GM21576 (cell line): ENCODE measurements at regions not wholly inside any gene's neighbourhood (a gene's known extent, or its start where the extent isn't known, plus 50 kb on each side); places are given as distances from the start of the nearest gene placed in this dataset.
"Not testable (repeated sequence)": the region's sequence is repeated elsewhere in the genome, so short reads cannot be mapped to it uniquely, and the experiment has no call there.

Source experiments
- ATAC-seq: cut with Tn5 transposase; IDR thresholded peaks from one replicate; pipeline ENCODE4 v1.9.1; 2021; ENCODE audit warnings: mild to moderate bottlenecking, moderate library complexity; ENCODE audit not compliant: unreplicated experiment

DNA sequence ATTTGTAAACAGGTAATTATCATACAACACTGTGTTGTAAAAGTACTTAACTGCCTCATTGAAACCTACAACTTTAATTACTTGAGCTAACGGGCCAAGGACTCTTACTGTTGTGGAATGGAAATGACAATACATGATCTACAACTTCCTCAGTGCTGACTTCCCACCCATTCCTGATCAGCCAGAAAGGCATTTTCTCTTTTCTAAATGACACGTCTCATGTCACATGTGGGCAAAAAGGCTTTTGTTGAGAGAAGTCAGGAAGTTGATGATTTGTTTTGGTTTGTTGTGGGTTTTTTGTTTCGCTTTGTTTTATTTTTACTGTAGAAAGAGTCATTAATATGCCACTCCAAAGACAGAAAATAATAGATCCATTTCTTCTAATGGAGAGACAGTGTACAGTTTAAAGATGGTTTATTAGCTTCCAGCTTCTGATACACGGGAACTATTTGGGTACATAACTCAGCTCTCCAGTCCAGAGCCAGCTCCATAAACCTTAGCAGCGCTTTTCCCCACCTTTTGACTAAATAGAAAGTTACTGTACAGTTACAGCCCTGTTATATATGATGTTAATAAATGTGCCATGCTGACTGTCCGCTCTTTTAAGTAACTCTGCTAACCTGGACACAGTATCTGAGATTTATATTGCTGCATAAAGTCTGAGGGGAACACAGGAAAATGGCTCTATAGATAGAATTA is 509.4 kb upstream of the API5 start:
- no peak for ATAC-seq

DNA sequence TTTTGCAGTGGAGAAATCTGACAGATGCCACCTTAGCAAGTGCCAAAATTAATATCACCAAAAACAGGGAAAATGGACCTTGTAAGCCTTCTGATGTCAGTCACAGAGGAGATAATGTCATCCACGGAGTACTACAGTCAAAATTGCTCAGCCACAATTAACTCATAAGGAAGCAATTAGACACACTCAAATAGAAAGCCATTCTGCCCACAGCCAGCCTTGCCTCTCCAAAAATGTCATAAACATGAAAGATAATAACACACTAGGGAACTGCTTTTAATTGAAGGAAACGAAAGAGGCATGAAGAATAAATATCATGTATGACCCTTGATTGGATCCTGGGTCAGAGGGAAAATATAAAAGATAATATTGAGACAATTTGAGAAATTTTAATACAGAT is 505.6 kb upstream of the API5 start:
- no peak for ATAC-seq

DNA sequence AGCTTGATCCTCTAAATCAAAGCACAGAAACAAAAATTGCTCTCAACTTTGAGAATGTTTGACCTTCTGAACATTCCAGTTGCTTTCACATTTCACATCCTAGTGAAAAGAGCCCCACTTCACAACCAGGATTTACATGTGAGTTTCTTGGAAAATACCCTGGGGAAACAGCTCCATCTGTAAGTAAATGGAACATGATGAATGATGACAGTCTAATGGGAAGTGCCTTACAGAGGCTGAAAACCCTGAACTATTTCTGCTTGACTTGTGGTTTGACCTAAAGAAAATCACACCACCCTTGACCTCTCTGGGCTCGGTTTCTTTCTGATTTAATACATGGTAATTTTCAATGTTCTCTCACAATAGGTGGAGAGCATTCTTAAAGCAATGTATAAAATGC is 499.4 kb upstream of the API5 start:
- ATAC-seq = no peak

DNA sequence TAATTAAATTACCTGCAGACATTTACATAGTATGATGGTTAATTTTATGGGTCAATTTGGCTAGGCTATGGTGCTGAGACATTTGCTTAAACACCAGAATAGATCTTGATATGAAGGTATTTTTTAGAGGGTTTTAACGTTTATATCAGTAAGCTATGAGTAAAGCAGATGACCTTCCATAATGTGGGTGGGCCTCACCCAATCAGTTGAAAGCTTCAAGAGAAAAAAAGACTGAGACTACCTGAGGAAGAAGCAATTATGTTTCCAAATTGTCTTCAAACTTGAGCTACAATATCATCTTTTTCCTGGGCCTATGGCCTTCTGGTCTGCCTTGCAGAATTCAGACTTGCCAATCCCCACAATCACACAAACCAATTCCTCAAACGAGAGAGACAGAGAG is 498.8 kb upstream of the API5 start:
- no peak for ATAC-seq

DNA sequence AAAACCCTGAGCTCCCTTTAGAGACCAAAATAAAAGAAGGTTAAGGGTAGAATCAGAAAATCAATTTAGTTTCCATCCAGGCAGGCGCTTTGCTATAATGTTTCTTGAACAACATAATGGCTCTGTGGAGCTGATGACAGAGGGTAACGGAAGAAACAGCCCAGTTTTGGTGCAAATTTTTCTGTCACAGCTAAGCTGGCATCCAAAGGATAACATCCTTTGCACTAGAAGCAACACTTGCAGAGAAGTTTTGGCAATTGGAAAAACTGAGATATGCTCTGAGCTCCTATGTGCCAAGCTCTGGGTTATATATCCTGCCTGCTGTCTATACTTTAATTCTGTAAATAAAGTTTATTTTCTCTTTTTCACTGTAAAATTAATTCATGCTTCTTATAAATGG is 495.3 kb upstream of the API5 start:
- no peak for ATAC-seq

DNA sequence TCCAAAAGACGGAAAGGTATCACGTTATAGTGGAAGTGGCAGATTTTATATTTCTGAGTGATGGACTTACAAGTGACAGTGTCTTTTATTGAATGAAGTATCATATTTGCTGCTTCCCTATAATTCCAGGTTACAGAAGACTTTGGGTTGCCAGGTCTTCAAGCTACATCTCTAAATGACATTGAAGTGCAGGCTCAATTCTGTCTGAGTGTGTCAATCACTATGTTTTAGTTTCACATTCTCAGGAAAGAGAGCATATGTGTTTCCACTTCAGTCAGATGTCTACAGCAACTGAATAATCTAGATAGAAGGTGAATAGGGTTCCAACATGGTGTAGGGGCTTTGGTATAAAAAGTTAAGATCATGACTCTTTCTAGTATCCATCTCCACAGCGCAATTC is 492.7 kb upstream of the API5 start:
- no peak for ATAC-seq

DNA sequence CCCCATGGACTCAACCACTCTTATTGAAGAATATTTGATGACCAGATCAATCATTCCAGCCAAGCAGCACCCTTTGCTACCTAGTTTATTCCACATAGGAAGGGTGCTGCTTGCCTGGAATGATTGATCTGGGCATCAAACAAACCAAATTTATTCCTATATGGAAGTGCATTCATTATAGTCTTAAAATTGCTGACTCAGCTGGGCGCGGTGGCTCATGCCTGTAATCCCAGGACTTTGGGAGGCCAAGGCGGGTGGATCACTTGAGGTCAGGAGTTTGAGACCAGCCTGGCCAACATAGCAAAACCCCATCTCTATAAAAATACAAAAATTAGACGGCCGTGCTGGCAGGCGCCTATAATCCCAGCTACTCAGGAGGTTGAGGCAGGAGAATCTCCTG is 489.6 kb upstream of the API5 start:
- not testable (repeated sequence) for ATAC-seq

DNA sequence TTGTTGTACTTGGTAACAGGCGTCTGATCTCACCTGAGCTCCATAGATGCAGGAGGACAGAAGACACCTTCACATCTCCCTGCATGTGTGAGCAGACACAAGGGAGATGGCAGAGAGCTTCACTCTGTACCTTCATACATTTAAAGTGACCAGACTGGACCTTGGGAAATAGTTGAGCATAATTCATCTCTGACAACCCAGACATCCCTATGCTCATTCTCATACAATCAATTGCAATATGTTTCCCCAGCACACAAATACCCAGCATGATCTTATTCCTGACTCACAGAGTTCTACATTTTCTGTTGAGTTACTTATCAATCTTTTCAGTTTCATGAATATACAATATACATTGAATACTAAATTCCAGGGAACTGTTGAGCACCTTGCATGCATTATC is 488.2 kb upstream of the API5 start:
- no peak for ATAC-seq

DNA sequence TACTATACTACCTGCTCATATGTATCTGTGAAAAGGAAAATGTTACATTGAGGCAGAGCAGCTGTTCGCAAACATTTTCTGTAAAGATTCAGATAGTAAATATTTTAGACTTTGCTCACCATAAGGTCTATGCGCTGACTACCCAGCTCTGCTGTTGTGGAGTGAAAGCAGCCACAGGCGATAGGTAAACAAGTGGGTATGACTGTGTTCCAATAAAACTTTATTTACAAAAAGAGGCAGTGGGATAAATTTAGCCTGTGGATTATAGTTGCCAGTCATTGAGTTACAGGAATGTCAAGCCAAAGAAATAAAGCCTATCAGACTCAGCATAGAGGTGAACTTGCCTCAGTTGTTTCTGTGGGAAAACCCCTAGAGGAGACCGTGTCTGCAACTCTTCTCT is 487.7 kb upstream of the API5 start:
- ATAC-seq = no peak

DNA sequence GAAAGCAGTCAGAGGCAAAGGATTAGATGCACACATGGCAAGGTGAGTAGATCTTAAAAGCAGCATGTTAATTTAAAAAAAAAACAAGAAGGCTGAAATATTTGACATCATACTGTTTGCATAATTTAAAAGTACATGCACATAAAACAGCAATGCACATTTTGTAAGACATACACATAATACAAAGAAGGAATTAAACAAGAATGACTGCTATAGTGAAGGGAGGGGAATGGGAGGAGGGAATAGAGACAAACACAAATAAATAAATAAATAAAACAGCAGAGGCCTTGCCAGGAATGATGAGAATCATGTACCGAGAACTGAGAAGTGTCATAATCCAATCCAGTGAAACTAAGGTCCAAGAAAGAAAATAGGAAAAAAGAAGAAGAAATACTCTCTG is 486.2 kb upstream of the API5 start:
- no peak for ATAC-seq

DNA sequence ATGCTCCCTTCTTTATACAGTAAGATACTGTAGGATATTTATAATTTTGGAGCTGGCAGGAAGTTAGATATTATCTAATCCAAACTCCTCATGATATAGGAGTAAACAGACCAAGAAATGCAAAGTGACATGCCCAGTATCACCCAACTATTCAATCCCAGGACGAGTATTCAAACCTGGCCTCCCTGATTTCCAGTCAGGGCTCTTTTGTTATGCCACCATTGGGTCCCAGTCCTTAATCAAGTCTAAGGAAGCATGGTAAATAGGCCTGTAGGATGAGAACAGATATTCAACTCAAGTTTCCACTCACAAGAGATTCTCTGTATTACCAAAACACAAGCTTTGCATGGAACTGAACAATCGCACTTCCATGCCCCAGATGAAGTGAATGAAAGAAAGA is 484.0 kb upstream of the API5 start:
- ATAC-seq = no peak

DNA sequence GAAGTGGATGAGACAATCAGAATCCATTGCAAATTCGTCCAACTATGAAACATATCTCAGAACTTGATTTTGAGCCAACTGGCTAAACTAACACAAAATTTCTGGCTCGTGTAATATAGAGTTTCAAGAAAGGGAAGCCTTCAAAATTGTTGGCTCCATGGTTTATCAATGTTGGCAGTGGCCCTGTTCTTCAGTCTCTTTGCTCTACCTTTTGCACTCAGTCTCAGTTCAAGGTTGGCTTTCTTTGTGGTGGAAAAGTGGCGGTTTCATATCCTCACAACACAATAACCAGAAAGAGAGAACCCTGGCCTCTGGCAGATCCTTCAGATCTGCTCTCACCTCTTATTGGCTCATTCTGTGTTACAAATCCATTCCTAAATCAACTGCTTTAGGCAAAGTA is 473.8 kb upstream of the API5 start:
- ATAC-seq = no peak

DNA sequence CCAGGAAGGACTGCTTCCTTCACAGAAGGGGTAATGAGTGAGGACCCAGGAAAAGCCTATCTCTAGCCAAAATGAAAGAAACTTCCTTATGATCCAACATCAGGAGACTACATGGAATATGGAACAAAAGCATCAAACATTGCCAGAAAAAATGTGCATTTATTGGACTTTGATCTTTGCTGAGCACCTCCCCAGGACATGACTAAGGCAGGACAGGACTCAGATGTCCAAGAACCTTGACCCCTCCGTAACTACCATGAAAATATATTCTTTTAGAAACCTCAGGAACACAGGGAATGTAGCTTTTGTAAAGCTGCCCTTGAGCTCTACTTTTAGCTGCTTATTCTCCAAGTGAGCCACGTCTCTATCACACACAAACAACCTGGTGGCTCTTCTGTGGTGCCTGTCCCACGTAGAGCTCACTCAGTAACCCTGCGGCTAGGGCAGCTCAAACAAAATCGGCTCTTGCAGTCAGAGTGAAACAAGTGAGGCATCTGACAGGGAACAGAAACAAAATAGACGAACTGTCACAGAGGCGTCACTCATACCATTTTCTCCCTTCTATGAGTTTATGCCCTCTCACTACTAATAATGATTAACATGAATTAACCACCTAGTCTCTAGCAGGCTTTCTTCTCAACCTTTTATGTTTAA is 471.5 kb upstream of the API5 start:
- ATAC-seq = no peak

DNA sequence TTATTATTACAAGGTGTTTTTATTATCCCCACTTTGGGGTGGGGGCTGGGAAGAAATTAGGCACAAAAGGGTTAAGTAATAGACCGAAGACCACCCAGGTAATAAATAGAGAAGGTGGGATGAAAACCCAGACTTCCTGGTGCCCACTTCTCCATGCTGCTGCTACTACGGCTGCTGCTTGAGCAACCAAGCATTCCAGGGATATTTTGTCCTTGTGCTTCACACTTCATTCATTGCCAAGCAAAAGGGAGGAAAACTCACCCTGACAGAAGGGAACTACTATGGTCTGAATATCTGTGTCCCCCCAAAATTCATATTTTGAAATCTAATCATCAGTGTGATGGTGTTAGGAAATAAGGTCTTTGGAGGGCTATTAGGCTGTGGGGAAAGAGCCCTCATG is 470.9 kb upstream of the API5 start:
- ATAC-seq = no peak

DNA sequence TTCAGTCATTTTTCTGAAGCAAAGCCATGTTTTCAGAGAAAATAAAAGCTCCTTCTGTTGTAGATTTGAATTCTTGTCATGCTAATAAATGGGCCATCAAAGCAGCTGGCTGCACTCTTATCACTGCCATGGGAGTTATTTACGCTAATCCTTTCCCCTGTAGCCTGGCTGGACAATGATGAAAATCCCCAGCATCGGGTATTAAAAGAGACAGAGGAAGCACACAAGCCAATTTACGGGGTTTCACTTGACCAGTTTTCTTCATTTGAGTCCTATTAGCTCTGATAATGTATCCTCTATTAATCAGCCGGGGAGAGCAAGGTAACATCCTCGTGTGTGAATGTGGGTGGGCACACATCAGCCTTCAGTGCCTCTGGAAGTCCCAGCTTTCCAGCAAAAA is 470.2 kb upstream of the API5 start:
- no peak for ATAC-seq

DNA sequence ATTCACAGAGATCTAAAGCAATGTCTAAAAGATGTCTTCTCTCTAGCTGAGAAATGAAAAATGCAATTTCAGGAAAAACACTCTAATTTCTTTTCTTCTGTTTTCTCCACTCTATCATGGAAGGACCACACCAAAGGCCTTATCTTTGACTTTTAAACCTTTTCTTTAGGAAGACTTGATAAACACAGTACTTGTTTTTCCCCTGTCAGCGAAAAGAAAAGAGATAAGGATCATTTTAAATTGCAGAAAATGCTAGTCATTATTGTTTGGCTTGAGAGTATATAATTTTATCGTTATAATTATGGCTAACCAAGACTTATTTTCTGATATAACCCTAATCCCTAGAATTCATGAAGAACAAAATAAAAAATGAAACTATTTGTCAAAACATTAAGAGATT is 462.4 kb upstream of the API5 start:
- ATAC-seq = no peak

DNA sequence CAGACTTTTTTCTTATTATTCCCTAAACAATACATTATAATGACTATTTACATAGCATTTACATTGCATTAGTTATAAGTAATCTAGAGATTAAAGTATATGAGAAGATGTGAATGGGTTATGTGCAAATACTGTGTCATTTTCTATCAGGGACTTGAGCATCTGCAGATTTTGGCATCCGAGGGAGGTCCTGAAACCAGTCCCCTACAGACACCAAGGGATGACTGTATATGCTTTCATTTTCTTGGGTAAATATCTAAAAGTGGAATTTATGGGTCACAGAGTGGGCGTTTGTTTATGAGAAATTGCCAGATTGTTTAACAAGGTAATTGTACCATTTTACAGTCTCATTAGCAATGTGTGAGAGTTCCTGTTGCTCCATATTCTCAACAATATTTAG is 454.5 kb upstream of the API5 start:
- no peak for ATAC-seq

DNA sequence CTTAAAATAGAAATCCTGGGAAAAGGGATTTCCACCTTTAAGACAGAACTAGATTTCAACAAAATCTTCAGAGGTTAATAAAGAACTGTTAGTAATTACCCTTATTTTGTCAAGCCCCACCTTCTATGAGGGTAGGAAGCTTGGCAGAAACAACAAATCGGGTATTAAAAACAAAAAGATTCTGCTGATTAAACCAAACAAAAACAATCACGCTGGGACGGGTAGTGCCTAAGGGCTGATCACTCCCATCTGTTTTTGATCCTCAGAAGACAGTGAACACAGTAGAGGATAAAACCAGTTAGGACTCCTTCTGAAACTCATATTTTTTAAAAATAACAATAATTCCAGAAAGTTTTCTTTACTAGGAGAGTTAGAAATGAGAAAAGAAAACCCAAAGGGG is 441.3 kb upstream of the API5 start:
- no peak for ATAC-seq

DNA sequence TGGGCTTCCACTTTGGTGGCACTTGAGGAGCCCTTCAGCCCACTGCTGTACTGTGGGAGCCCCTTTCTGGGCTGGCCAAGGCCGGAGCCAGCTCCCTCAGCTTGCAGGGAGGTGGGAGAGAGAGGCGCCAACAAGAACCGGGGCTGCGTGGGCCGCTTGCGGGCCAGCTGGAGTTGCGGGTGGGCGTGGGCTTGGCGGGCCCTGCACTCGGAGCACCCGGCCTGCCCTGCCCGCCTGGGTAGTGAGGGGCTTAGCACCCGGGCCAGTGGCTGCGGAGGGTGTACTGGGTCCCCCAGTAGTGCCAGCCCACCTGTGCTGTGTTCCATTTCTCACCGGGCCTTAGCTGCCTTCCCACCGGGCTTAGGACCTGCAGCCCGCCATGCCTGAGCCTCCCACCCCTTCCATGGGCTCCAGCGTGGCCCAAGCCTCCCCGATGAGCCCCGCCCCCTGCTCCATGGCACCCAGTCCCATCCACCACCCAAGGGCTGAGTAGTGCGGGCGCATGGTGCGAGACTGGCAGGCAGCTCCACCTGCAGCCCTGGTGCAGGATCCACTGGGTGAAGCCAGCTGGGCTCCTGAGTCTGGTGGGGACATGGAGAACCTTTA is 437.9 kb upstream of the API5 start:
- ATAC-seq = not testable (repeated sequence)

DNA sequence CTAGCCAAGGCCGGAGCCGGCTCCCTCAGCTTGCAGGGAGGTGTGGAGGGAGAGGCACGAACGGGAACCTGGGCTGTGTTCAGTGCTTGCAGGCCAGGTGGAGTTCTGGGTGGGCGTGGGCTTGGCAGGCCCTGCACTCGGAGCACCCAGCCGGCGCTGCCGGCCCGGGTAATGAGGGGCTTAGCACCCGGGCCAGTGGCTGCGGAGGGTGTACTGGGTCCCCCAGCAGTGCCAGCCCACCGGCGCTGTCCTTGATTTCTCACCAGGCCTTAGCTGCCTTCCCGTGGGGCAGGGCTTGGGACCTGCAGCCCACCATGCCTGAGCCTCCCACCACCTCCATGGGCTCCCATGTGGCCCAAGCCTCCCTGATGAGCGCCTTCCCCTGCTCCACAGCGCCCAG is 430.5 kb upstream of the API5 start:
- ATAC-seq = not testable (repeated sequence)

DNA sequence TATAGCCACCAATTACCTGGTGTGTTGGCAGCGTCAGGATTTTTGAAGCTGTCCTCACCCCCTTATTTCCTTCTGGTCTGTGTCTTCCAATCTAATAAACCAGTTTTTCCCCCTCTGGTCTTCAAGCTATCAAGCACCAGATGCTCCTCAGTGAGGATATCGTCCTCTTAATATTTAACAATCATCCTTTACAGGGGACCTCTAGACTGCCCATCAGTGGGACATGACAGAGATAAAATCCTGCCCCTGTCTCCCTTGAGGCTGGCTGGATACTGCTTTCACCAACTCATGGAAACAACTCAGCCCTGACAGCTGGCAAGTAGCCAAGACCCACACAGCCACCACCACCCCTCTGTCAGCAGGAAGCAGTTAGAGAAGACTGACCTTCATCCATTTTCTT is 421.0 kb upstream of the API5 start:
- ATAC-seq = no peak

DNA sequence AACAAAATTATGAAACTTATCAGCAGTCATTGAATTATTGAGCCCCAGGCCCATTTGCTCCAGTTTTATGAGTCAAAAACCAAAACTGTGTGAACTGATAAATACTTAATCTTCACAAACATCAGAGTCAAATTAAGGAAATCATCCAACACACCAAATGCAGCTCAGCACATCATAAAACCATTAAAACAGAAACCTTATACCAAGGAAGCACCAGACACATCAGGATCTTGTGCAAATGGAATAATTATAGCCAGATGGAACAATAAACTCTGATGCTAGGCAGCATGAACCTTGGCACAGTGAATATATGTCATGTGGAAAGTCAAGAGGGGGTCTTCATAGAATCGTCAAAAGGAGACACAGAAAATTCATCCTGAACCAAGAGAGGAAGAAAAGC is 410.7 kb upstream of the API5 start:
- no peak for ATAC-seq

DNA sequence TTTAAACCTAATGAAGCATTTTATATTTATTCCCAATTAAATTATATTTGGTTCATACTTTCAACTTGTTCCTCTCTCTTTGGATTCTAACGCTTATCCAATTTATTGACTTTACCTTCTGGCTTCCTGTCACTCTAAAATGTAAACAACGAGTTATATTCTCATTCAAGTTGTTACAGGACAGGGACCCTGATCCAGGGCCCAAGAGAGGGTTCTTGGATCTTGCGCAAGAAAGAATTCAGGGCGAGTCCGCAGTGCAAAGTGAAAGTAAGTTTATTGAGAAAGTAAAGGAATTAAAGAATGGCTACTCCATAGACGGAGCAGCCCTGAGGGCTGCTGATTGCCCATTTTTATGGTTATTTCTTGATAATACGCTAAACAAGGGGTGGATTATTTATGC is 405.6 kb upstream of the API5 start:
- no peak for ATAC-seq
